DMS153 (cell line): ENCODE measurements at regions not wholly inside any gene's neighbourhood (a gene's known extent, or its start where the extent isn't known, plus 50 kb on each side); places are given as distances from the start of the nearest gene placed in this dataset.
"Not testable (repeated sequence)": the region's sequence is repeated elsewhere in the genome, so short reads cannot be mapped to it uniquely, and the experiment has no call there.

Experiments
- DNase-seq: peaks from one replicate; lab custom pipeline; 2025; lab: John Stamatoyannopoulos, UW

GRCh38 chr10:123270221-123270620 is 116.0 kb downstream of the BUB3 start:
- no peak for DNase-seq

- no peak for DNase-seq
These were observed 116.6 kb downstream of the BUB3 start for GRCh38 chr10:123270806-123271205.

DNA sequence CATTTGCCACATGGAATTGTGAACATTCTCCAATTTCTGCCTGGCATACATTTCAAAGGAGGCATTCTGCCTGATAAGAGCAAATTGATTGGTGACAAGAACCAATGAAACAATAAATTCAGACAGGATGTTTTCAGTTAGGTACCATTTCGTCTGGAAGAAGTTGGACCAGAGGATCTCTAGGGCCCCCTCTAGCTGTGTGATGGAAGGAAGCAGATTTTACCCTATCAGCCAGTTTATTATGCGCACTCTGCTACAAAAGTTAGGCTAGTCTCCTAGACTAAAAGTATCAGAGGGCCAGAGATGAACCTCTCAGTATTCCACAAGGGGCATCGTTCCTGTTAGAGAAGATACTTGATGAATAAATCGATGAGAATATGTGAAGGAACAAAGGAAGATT is 118.0 kb downstream of the BUB3 start:
- DNase-seq = no peak

DNA sequence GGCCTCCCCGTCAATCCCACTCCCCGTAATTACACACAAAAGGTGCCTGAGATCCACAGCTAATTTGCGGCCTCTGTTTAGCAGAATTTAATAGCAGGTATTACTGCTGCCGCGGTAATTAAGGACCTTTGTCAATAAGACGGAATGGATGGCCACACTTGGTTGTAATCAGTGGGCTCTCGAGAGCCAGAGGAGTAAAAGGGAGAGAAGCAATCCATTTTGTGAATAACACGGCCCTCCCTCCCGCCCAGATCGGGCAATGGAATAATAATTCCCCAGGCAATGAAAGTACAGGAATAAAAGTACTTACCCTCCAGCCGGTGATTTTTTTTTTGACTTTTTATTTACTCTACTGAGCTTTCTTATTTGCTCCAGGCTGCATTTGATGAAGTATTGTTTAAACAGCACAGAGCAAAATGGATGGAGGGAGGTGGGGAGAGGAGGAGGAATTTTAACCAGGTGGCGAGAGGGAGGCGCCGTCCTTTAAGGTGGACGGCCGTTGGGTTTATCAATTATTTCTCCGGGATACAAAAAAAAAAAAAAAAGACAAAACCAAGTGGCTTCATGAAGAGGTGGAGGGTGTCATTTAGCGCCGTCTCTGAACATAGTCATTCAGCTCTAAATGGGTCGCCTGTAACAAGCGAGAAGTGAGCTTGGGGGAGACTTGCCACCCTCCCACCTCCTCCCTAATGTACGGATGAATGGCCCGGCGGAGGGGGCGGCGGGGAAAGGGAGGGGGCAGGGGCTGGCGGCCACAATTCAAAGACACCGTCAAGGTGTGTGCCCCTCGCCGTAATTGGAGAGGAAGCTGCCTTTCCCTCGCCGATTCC is 120.3 kb downstream of the BUB3 start:
- DNase-seq = peak; percentile 95

DNA sequence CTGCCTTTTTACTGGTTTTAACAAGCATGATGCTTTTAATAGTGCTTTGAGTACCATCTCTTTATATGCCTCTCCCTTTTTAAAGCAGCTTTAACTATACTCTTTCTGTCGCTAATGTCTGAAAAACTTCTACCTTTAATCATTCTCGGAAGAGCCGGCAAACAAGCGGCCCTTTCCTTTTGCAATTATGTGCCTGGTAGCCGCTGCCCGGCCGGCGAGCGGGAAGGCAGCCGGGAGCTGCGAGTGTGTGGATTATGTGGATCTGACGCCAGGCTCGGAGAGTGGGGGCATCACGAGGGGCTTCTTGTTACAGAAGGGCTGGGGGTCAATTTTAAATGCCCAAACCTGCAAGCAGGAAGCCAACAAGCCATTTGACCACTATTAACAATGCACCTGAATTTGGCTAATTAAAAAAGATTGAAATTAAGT is 120.9 kb downstream of the BUB3 start:
- DNase-seq = no peak

- no peak for DNase-seq
These were observed 124.2 kb downstream of the BUB3 start for GRCh38 chr10:123278445-123278844.

GRCh38 chr10:123283371-123283770 is 129.2 kb downstream of the BUB3 start:
- DNase-seq = not testable (repeated sequence)

- DNase-seq = no peak
These were observed 129.8 kb downstream of the BUB3 start for GRCh38 chr10:123284022-123284421.

GRCh38 chr10:123287594-123288247 is 133.5 kb downstream of the BUB3 start:
- DNase-seq = no peak

- no peak for DNase-seq
These were observed 135.2 kb downstream of the BUB3 start for GRCh38 chr10:123289432-123289831.

DNA sequence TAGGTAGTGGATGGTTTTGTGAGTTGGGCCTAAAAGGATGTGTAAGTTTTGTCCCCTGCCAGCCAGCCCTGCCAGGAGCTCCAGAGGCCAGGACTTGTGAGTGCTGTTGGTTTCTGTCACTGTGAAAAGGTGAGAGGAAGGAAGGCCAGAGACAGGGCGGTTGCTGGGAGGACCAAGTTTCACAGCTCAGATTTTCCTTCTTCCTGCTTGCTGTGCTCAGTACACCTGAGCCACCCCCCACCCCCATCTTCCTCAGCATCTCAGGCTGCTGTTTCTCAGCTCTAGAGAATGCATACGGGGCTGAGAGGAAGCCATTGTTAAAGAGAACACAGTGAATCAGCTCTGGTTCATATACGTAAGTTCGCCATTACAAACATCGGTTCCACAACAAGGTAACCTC is 139.9 kb downstream of the BUB3 start:
- no peak for DNase-seq

GRCh38 chr10:123294886-123295285 is 140.7 kb downstream of the BUB3 start:
- DNase-seq = no peak

DNA sequence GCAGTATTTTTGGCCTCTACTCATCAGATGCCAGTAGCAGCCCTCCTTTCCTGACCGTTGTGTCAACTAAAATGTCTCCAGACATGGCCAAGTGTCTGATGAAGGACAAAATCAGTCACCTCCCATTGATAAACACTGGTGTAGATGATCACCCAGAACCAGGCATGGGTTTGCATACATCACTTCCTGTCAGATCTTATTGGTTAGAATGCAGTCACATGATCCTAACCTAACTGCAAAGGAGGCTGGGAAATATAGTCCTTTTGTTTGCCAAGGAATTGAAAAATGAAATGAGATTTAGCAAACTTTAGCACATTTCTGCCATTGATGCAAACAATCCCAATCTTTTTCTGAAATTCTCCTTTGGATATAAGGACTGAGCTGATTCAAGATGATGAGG is 141.4 kb downstream of the BUB3 start:
- no peak for DNase-seq

- DNase-seq = no peak
These were observed 143.0 kb downstream of the BUB3 start for GRCh38 chr10:123297175-123297574.

- DNase-seq = no peak
These were observed 144.4 kb downstream of the BUB3 start for GRCh38 chr10:123298583-123298982.

GRCh38 chr10:123299598-123299997 is 145.4 kb downstream of the BUB3 start:
- no peak for DNase-seq

GRCh38 chr10:123301077-123301857 is 147.1 kb downstream of the BUB3 start:
- DNase-seq = no peak

- no peak for DNase-seq
These were observed 149.6 kb downstream of the BUB3 start for GRCh38 chr10:123303581-123304337.

GRCh38 chr10:123305671-123306070 is 151.5 kb downstream of the BUB3 start:
- DNase-seq = no peak

- no peak for DNase-seq
These were observed 152.1 kb downstream of the BUB3 start for GRCh38 chr10:123306290-123306689.

DNA sequence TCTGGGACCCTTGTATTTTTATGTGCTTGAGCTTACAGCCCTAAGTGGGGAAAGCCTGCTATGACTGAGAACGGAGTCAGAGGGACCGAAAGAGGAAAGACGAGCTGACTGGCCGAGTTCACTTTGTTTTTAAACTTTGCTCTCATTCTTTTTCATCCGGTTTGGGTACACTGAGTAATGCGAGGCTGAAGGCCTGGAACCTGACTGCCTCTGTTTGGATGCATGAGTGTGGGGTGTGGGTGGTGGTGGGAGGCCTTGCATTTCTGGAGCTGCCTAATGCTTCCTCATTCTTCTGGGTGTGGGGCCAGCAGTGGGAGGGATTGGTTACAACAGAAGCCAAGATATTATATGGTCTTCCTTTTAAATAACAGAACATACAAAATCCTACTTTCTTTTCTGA is 155.5 kb downstream of the BUB3 start:
- no peak for DNase-seq

GRCh38 chr10:123316776-123317175 is 162.6 kb downstream of the BUB3 start:
- DNase-seq = no peak
